ENCODE measurements at regions not wholly inside any gene's neighbourhood (a gene's known extent, or its start where the extent isn't known, plus 50 kb on each side); places are given as distances from the start of the nearest gene placed in this dataset.

DNA sequence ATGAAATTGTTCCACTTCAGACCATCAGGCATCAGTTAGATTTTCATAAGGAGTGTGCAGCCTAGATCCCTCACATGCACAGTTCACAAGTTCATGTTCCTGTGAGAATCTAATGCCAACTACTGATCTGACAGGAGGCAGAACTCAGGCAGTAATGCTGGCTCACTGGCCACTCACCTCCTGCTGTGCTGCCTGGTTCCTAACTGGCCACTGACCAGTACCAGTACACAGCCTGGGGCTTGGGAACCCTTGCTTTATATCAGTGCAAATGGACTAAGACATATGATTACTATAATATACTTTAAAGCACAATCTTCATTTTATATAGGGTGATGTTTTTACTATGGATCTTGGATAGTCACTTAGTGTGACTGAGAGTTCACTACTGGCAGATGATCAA, 259.2 kb downstream of the SLCO4C1 start:
- H3K4me2 ChIP-seq (ENCODE audit: low read length), result no peak overlapping the region
- TF ChIP-seq SMC3 (conservative IDR thresholded peaks at IDR 0.05; ENCODE audit: poor library complexity) (no peak), TAF1 (IDR thresholded peaks at IDR 0.05; ENCODE audit: low read depth) (no peak)
- H4K20me1 ChIP-seq (ENCODE audit: insufficient read depth), result no peaks in the 10 kb centered on the region
- H2AFZ ChIP-seq (ENCODE audit: low read depth, low read length), result no peak overlapping the region
- no peaks in the 10 kb centered on the region for H3K27me3 ChIP-seq (ENCODE audit: insufficient read depth, low read depth, low read length)
- H3K9me2 ChIP-seq (ENCODE audit: insufficient read depth, low read length), result no peaks in the 10 kb centered on the region
- H3K9ac ChIP-seq (ENCODE audit: low read length), result no peak overlapping the region
- no peaks in the 10 kb centered on the region for H3F3A ChIP-seq (ENCODE audit: insufficient read depth, low read length, poor library complexity, severe bottlenecking)
- H3K4me3 ChIP-seq (ENCODE audit: low read length), result no peak overlapping the region
- no peak overlapping the region for H3K27ac ChIP-seq (ENCODE audit: low read length)
- no peaks in the 10 kb centered on the region for H3K36me3 ChIP-seq (ENCODE audit: insufficient read depth, low read length)
- no peaks in the 10 kb centered on the region for H3K79me2 ChIP-seq (replicated peaks; ENCODE audit: insufficient read depth, low read length)
- H3K9me3 ChIP-seq (ENCODE audit: low read length), result no peaks in the 10 kb centered on the region

DNA sequence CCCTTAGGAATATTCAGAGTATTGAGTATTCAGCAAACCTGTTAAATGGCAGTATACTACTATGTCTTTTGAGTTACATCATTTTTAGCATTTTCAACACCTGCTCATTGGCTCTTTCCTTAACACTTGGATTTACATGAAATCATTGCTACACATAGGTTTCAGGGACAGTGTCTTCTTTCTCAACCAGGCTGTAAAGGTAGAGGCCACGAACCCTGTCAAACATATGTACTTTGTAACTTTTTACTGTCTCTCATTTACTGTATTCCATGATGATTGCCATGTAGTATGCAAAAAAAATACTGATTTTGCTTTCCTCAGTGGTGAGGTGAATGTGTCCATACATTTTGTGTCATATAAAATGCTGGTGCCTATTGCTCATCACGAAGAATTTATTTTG, 264.4 kb downstream of the SLCO4C1 start:
- no peaks in the 10 kb centered on the region for H3K79me2 ChIP-seq (replicated peaks; ENCODE audit: insufficient read depth, low read length)
- H3K36me3 ChIP-seq (ENCODE audit: insufficient read depth, low read length), result no peaks in the 10 kb centered on the region
- H3K9ac ChIP-seq (ENCODE audit: low read length), result no peak overlapping the region
- TF ChIP-seq, protein P1, sequence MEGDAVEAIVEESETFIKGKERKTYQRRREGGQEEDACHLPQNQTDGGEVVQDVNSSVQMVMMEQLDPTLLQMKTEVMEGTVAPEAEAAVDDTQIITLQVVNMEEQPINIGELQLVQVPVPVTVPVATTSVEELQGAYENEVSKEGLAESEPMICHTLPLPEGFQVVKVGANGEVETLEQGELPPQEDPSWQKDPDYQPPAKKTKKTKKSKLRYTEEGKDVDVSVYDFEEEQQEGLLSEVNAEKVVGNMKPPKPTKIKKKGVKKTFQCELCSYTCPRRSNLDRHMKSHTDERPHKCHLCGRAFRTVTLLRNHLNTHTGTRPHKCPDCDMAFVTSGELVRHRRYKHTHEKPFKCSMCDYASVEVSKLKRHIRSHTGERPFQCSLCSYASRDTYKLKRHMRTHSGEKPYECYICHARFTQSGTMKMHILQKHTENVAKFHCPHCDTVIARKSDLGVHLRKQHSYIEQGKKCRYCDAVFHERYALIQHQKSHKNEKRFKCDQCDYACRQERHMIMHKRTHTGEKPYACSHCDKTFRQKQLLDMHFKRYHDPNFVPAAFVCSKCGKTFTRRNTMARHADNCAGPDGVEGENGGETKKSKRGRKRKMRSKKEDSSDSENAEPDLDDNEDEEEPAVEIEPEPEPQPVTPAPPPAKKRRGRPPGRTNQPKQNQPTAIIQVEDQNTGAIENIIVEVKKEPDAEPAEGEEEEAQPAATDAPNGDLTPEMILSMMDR (IDR thresholded peaks at IDR 0.05; ENCODE audit: poor library complexity, severe bottlenecking), result no peak
- TF ChIP-seq POLR2AphosphoS5 (IDR thresholded peaks at IDR 0.05) (no peak), MXI1 (conservative IDR thresholded peaks at IDR 0.05; ENCODE audit: poor library complexity, severe bottlenecking) (no peak), SMC3 (conservative IDR thresholded peaks at IDR 0.05; ENCODE audit: poor library complexity) (no peak), TAF1 (IDR thresholded peaks at IDR 0.05; ENCODE audit: low read depth) (no peak), RAD21 (conservative IDR thresholded peaks at IDR 0.05) (no peak), EP300 (conservative IDR thresholded peaks at IDR 0.05; ENCODE audit: poor library complexity, severe bottlenecking) (no peak), EZH2 (IDR thresholded peaks at IDR 0.05; ENCODE audit: borderline replicate concordance, insufficient read depth, low read length, poor library complexity, severe bottlenecking) (no peak)
- TF ChIP-seq, protein P2, sequence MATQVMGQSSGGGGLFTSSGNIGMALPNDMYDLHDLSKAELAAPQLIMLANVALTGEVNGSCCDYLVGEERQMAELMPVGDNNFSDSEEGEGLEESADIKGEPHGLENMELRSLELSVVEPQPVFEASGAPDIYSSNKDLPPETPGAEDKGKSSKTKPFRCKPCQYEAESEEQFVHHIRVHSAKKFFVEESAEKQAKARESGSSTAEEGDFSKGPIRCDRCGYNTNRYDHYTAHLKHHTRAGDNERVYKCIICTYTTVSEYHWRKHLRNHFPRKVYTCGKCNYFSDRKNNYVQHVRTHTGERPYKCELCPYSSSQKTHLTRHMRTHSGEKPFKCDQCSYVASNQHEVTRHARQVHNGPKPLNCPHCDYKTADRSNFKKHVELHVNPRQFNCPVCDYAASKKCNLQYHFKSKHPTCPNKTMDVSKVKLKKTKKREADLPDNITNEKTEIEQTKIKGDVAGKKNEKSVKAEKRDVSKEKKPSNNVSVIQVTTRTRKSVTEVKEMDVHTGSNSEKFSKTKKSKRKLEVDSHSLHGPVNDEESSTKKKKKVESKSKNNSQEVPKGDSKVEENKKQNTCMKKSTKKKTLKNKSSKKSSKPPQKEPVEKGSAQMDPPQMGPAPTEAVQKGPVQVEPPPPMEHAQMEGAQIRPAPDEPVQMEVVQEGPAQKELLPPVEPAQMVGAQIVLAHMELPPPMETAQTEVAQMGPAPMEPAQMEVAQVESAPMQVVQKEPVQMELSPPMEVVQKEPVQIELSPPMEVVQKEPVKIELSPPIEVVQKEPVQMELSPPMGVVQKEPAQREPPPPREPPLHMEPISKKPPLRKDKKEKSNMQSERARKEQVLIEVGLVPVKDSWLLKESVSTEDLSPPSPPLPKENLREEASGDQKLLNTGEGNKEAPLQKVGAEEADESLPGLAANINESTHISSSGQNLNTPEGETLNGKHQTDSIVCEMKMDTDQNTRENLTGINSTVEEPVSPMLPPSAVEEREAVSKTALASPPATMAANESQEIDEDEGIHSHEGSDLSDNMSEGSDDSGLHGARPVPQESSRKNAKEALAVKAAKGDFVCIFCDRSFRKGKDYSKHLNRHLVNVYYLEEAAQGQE (IDR thresholded peaks at IDR 0.05; ENCODE audit: borderline replicate concordance), result no peak
- H3K4me2 ChIP-seq (ENCODE audit: low read length), result no peak overlapping the region
- H3K9me2 ChIP-seq (ENCODE audit: insufficient read depth, low read length), result no peaks in the 10 kb centered on the region
- no peaks in the 10 kb centered on the region for H3K27me3 ChIP-seq (ENCODE audit: insufficient read depth, low read depth, low read length)
- no peaks in the 10 kb centered on the region for H4K20me1 ChIP-seq (ENCODE audit: insufficient read depth)
- H3K4me3 ChIP-seq (ENCODE audit: low read length), result no peak overlapping the region
- no peaks in the 10 kb centered on the region for H3F3A ChIP-seq (ENCODE audit: insufficient read depth, low read length, poor library complexity, severe bottlenecking)
- no peak overlapping the region for H3K27ac ChIP-seq (ENCODE audit: low read length)
- no peaks in the 10 kb centered on the region for H3K9me3 ChIP-seq (ENCODE audit: low read length)
- no peak overlapping the region for H2AFZ ChIP-seq (ENCODE audit: low read depth, low read length)

DNA sequence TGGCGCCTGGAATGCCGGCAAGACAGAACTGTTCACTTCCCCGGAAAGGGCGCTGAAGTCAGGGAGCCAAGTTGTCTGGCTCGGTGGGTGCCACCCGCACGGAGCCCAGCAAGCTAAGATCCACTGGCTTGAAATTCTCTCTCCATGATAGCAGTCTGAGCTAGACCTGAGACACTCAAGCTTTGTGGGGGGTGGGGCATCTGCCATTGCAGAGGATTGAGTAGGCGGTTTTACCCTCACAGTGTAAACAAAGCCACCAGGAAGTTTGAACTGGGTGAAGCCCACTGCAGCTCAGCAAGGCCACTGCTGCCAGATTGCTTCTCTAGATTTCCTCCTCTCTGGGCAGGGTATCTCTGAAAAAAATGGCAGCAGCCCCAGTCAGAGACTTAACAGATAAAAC, 277.4 kb downstream of the SLCO4C1 start:
- no peak overlapping the region for H2AFZ ChIP-seq (ENCODE audit: low read depth, low read length)
- H3K27me3 ChIP-seq (ENCODE audit: insufficient read depth, low read depth, low read length), result no peaks in the 10 kb centered on the region
- H3K9ac ChIP-seq (ENCODE audit: low read length), result no peak overlapping the region
- no peaks in the 10 kb centered on the region for H3F3A ChIP-seq (ENCODE audit: insufficient read depth, low read length, poor library complexity, severe bottlenecking)
- H3K27ac ChIP-seq (ENCODE audit: low read length), result no peak overlapping the region
- no peaks in the 10 kb centered on the region for H3K36me3 ChIP-seq (ENCODE audit: insufficient read depth, low read length)
- H3K4me2 ChIP-seq (ENCODE audit: low read length), result no peak overlapping the region
- H3K9me2 ChIP-seq (ENCODE audit: insufficient read depth, low read length), result no peaks in the 10 kb centered on the region
- TF ChIP-seq RAD21 (conservative IDR thresholded peaks at IDR 0.05), result no peak
- TF ChIP-seq SMC3 (conservative IDR thresholded peaks at IDR 0.05; ENCODE audit: poor library complexity), result no peak
- TF ChIP-seq MXI1 (conservative IDR thresholded peaks at IDR 0.05; ENCODE audit: poor library complexity, severe bottlenecking), result no peak
- TF ChIP-seq, protein P2 (IDR thresholded peaks at IDR 0.05; ENCODE audit: borderline replicate concordance), result no peak
- TF ChIP-seq TAF1 (IDR thresholded peaks at IDR 0.05; ENCODE audit: low read depth), result no peak
- TF ChIP-seq EZH2 (IDR thresholded peaks at IDR 0.05; ENCODE audit: borderline replicate concordance, insufficient read depth, low read length, poor library complexity, severe bottlenecking), result no peak
- no peak for TF ChIP-seq POLR2AphosphoS5 (IDR thresholded peaks at IDR 0.05)
- no peak for TF ChIP-seq EP300 (conservative IDR thresholded peaks at IDR 0.05; ENCODE audit: poor library complexity, severe bottlenecking)
- TF ChIP-seq, protein P1 (IDR thresholded peaks at IDR 0.05; ENCODE audit: poor library complexity, severe bottlenecking), result no peak
- no peaks in the 10 kb centered on the region for H3K79me2 ChIP-seq (replicated peaks; ENCODE audit: insufficient read depth, low read length)
- H4K20me1 ChIP-seq (ENCODE audit: insufficient read depth), result no peaks in the 10 kb centered on the region
- no peaks in the 10 kb centered on the region for H3K9me3 ChIP-seq (ENCODE audit: low read length)
- H3K4me3 ChIP-seq (ENCODE audit: low read length), result no peak overlapping the region
